Chondrocyte (in vitro differentiated cells): ENCODE measurements at regions not wholly inside any gene's neighbourhood (a gene's known extent, or its start where the extent isn't known, plus 50 kb on each side); places are given as distances from the start of the nearest gene placed in this dataset.

Experiments
- DNase-seq: peaks from one replicate; pipeline ENCODE4 v3.0.0; 2021; ENCODE audit warnings: mixed read lengths, low spot score
- H3K27ac Mint-ChIP-seq: one replicate; pipeline ENCODE4 v1.8.0; 2021; ENCODE audit warnings: mild to moderate bottlenecking, moderate library complexity, mixed read lengths; ENCODE audit not compliant: unreplicated experiment
- H3K27me3 Mint-ChIP-seq: 2 replicates; pipeline ENCODE4 v1.8.0; 2021; ENCODE audit warnings: low read depth, mixed read lengths
- H3K36me3 Mint-ChIP-seq: 2 replicates; pipeline ENCODE4 v1.8.0; 2021; ENCODE audit warnings: low read depth, mixed read lengths
- H3K4me1 Mint-ChIP-seq: 2 replicates; pipeline ENCODE4 v1.8.0; 2021; ENCODE audit warnings: low read depth, mild to moderate bottlenecking, mixed read lengths
- H3K4me3 Mint-ChIP-seq: one replicate; pipeline ENCODE4 v1.8.0; 2021; ENCODE audit warnings: mild to moderate bottlenecking, moderate library complexity, mixed read lengths; ENCODE audit not compliant: unreplicated experiment
- H3K9me3 Mint-ChIP-seq: 2 replicates; pipeline ENCODE4 v1.8.0; 2021; ENCODE audit warnings: low read depth, mixed read lengths
- TF ChIP-seq, protein P1 (sequence below): fragments of 200-600 bp; sonication (generic); IDR thresholded peaks from 2 replicates; pipeline ENCODE4 v1.5.0; 2021; ENCODE audit warnings: antibody characterized with exemption, mild to moderate bottlenecking, moderate library complexity

DNA sequence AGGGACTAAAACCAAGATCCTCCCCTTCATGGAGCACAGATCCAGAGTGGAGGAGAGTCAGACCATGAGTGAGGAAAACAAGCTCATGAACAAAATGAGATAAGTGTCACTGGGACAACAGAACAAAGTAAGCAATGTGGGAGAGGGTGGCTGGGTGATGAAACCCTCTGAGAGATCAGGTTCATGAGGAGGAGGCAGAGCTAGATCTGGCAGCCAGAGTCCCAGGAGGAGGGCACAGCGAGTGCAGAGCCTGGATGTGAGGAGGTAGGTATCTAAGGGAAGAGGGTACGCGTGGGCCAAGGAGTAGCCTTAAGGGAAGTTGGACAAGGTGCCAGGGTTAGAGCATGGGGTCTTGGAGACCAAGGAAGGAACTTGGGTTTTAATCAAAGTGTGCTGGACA, 1311.9 kb downstream of the UQCRFS1 start:
- H3K27me3 Mint-ChIP-seq = peaks cover 4% of the 10 kb centered on the region
- H3K9me3 Mint-ChIP-seq = peaks cover 3% of the 10 kb centered on the region
- H3K36me3 Mint-ChIP-seq = no peaks in the 10 kb centered on the region
- TF ChIP-seq, protein P1, sequence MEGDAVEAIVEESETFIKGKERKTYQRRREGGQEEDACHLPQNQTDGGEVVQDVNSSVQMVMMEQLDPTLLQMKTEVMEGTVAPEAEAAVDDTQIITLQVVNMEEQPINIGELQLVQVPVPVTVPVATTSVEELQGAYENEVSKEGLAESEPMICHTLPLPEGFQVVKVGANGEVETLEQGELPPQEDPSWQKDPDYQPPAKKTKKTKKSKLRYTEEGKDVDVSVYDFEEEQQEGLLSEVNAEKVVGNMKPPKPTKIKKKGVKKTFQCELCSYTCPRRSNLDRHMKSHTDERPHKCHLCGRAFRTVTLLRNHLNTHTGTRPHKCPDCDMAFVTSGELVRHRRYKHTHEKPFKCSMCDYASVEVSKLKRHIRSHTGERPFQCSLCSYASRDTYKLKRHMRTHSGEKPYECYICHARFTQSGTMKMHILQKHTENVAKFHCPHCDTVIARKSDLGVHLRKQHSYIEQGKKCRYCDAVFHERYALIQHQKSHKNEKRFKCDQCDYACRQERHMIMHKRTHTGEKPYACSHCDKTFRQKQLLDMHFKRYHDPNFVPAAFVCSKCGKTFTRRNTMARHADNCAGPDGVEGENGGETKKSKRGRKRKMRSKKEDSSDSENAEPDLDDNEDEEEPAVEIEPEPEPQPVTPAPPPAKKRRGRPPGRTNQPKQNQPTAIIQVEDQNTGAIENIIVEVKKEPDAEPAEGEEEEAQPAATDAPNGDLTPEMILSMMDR = no peak
- H3K27ac Mint-ChIP-seq = no peak overlapping the region
- DNase-seq = no peak
- no peaks in the 10 kb centered on the region for H3K4me1 Mint-ChIP-seq
- H3K4me3 Mint-ChIP-seq = no peak overlapping the region

DNA sequence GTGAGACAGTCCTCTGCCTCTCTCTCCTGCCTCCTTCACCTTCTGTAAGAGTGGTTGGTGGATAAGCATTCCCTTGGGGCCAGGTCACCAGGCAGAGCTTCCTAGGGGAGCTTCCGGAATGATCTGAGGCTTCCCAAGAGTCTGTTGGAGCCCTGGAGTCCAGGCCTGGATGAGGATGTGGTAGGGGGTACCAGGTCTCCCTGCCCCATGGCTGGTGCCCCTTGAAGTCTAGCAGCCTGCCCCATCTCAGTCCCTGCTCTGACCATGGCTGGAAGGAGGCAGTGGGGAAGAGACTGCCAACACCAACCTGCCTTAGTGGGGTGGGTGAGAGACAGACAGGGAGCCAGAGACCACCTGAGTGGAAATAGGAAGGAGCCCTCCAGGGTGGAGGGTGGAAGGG, 1316.9 kb downstream of the UQCRFS1 start:
- Mint-ChIP-seq H3K4me1 (no peaks in the 10 kb centered on the region), H3K27me3 (peaks cover 4% of the 10 kb centered on the region), H3K36me3 (no peaks in the 10 kb centered on the region), H3K9me3 (peaks cover 12% of the 10 kb centered on the region), H3K4me3 (no peak overlapping the region), H3K27ac (no peak overlapping the region)
- TF ChIP-seq, protein P1 = no peak
- no peak for DNase-seq

DNA sequence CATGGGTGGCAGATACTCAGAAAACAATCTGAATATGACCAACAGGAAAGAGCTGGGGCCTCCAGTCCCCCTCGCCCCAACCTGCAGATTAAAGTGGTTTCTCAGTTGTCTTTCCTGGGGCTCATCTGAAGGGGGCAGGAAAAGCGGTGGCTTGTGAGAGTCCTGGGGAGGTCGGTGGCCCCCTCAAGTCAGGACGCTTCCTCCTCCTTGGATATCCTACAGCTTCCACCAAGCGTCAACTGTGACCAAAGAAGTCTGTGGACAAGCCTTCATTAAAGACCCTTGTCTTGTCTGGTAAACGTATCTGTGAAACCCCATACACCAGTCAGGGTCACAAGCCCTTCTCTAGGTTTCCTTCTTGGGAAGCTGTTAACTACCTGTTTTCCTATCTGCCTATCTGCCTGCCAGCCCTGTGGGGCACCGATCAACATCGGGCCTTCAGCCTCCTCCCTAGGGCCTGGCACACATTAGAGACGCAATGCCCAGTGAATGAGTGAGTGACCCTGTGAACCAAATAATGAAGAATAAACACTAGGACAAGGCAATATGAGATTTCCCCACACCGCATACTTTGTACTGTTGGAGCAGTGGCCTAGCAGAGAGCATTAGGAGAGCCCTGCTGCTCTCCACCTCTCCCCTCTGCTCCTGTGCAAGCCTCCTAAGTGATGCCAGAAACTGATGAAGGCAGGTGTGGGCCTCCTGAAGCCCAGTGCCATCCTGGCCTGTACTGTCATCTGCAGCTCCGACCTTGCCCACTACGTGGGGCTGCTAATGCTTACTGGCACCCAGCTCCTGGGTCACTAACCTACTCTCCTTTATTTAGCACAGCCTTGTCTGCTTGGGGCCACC, 1317.8 kb downstream of the UQCRFS1 start:
- Mint-ChIP-seq H3K4me3 (no peak overlapping the region), H3K36me3 (no peaks in the 10 kb centered on the region), H3K27me3 (peaks cover 4% of the 10 kb centered on the region), H3K4me1 (no peaks in the 10 kb centered on the region), H3K27ac (no peak overlapping the region), H3K9me3 (peaks cover 10% of the 10 kb centered on the region)
- TF ChIP-seq, protein P1 = no peak
- no peak for DNase-seq

DNA sequence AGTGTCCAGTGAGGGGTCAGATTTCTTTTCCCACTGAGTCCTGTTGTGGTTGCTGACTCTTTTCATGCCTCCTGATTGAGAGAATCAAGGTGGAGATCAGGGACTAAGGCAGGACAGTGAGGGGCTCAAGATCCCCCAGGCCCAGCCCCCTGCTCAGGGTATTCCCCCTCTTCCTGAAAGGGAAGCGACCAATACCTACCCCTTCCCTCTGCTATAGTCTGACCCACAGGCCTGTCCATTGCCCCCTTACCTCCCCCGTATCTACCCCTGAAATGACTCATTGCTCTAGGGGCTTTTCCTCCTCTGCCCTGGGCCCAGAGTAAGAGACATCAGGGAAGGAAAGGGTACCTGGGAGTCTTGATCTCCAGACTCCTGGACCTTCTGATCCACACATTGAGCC, 1320.5 kb downstream of the UQCRFS1 start:
- H3K27me3 Mint-ChIP-seq = no peaks in the 10 kb centered on the region
- no peaks in the 10 kb centered on the region for H3K36me3 Mint-ChIP-seq
- no peak overlapping the region for H3K27ac Mint-ChIP-seq
- no peaks in the 10 kb centered on the region for H3K4me1 Mint-ChIP-seq
- no peak for DNase-seq
- TF ChIP-seq, protein P1 = no peak
- H3K9me3 Mint-ChIP-seq = peaks cover 19% of the 10 kb centered on the region
- no peak overlapping the region for H3K4me3 Mint-ChIP-seq

DNA sequence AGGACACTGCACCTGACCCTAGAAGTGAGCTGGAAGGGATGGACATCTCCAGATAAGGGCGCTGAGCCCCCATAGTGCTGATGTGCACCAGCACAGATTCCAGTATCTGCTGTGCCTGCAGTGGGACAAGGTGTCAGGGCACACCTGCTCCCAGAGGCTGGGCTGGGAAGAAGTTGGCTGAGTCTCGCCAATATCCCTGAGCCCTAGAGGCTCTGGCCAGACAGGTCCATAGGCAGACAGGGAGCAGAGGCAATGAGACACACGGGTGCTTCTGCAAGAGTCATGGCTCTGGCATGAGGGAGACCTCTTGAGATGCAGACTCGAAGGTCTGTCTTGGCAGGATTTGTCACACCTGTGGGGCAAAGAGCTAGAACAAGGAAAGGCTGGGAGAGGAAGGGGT, 1321.5 kb downstream of the UQCRFS1 start:
- no peak overlapping the region for H3K4me3 Mint-ChIP-seq
- H3K27ac Mint-ChIP-seq = no peak overlapping the region
- H3K4me1 Mint-ChIP-seq = no peaks in the 10 kb centered on the region
- H3K36me3 Mint-ChIP-seq = no peaks in the 10 kb centered on the region
- TF ChIP-seq, protein P1 = no peak
- peaks cover 27% of the 10 kb centered on the region for H3K9me3 Mint-ChIP-seq
- H3K27me3 Mint-ChIP-seq = no peaks in the 10 kb centered on the region
- DNase-seq = no peak
